Stomach (tissue), 4 donors: ENCODE measurements at regions not wholly inside any gene's neighbourhood (a gene's known extent, or its start where the extent isn't known, plus 50 kb on each side); places are given as distances from the start of the nearest gene placed in this dataset.

ENCODE experiments used
- EP300 ChIP-seq: sonication (generic); formaldehyde crosslinking; IDR thresholded peaks from one replicate; pipeline ENCODE4 v1.6.1; 2017; ENCODE audit warnings: antibody characterized with exemption
- POLR2AphosphoS5 ChIP-seq, 3 donors: sonication (generic); formaldehyde crosslinking; IDR thresholded peaks; one replicate each; pipeline ENCODE4 v1.6.1; 2016; ENCODE audit warnings: antibody characterized with exemption in 3 of 3
- TF ChIP-seq, protein P1 (sequence below), 7 experiments: fragments of 450-650 bp in 4 of 7; fragments of 200-600 bp in 3 of 7; sonication (generic) in 3 of 7; IDR thresholded peaks; one replicate each; pipeline ENCODE4 v1.5.1; 2016 to 2019; ENCODE audit warnings: antibody characterized with exemption in 7 of 7, control low read depth in 2 of 7, mild to moderate bottlenecking in 1 of 7

DNA sequence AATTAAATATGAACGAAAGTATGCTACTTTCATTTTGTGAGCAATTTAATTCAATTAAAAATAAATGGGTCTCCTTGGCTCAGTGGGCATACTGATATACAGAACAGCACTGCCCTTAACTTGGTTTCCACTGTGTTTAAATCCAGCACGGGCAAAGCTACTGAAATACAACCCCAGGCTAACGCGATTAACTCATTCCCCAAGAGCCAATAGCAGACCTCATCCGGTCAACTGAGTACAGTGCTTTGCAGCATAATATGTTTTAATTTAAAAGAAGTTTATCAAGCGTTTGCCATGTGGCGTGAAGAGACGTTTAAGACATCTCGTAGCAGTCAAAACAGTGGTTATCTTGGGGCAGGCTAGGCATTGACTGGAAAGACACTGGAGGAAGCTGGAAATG is 118.6 kb downstream of the PROX1 start:
- no peak for TF ChIP-seq POLR2AphosphoS5 (IDR thresholded peaks at IDR 0.05)
- TF ChIP-seq, protein P1, sequence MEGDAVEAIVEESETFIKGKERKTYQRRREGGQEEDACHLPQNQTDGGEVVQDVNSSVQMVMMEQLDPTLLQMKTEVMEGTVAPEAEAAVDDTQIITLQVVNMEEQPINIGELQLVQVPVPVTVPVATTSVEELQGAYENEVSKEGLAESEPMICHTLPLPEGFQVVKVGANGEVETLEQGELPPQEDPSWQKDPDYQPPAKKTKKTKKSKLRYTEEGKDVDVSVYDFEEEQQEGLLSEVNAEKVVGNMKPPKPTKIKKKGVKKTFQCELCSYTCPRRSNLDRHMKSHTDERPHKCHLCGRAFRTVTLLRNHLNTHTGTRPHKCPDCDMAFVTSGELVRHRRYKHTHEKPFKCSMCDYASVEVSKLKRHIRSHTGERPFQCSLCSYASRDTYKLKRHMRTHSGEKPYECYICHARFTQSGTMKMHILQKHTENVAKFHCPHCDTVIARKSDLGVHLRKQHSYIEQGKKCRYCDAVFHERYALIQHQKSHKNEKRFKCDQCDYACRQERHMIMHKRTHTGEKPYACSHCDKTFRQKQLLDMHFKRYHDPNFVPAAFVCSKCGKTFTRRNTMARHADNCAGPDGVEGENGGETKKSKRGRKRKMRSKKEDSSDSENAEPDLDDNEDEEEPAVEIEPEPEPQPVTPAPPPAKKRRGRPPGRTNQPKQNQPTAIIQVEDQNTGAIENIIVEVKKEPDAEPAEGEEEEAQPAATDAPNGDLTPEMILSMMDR (IDR thresholded peaks at IDR 0.05): no peak
- TF ChIP-seq EP300: no peak
